GM12878 (cell line): ENCODE measurements at regions not wholly inside any gene's neighbourhood (a gene's known extent, or its start where the extent isn't known, plus 50 kb on each side); places are given as distances from the start of the nearest gene placed in this dataset.

Experiments used
- ATAC-seq: fragments of 200-7000 bp; cut with Tn5 transposase; 3 replicates; pipeline ENCODE4 v1.9.1; 2020; ENCODE audit warnings: mild to moderate bottlenecking, moderate library complexity
- BruUV-seq: library from RNA; stranded (reverse); fragments of 400-500 nt; replicated peaks from 2 replicates; lab custom pipeline; 2021; lab: Mats Ljungman, UMichigan
- CTCF ChIA-PET: fragments of 300-600 bp; sonication (Branson Sonifier 250); formaldehyde crosslinking; extraction: SDS; loops from one replicate; lab custom pipeline; 2021; ENCODE audit warnings: inconsistent platforms; lab: Yijun Ruan, JAX
- POLR2A ChIA-PET: fragments of 350-600 bp; formaldehyde crosslinking; extraction: SDS; loops from one replicate; lab custom pipeline; 2021; ENCODE audit warnings: inconsistent platforms; lab: Charles Lee
- RAD21 ChIA-PET: fragments of 300-600 bp; sonication (Branson Sonifier 250); formaldehyde crosslinking; loops from one replicate; lab custom pipeline; 2023; ENCODE audit warnings: antibody characterized with exemption; ENCODE audit not compliant: unreplicated experiment; lab: Charles Lee
- SMC1A ChIA-PET: fragments of 300-600 bp; sonication (Branson Sonifier 250); formaldehyde crosslinking; loops from one replicate; lab custom pipeline; 2023; ENCODE audit not compliant: unreplicated experiment, uncharacterized antibody; lab: Charles Lee
- DNase-seq: peaks from one replicate; pipeline ENCODE4 v3.0.0-alpha.2; 2011; ENCODE audit warnings: low read depth, low spot score
- FAIRE-seq: peaks from 3 replicates; lab custom pipeline; 2011; peaks lifted over from hg19 to GRCh38; lab: Jason Lieb, UNC
- H2AFZ ChIP-seq: 2 replicates; pipeline ENCODE4 v1.6.0; 2011; ENCODE audit warnings: low read depth, low read length, control low read depth; ENCODE audit not compliant: control insufficient read depth
- H3K27ac ChIP-seq: 2 replicates; pipeline ENCODE4 v1.5.1; 2011; ENCODE audit warnings: control low read depth; ENCODE audit not compliant: control insufficient read depth, insufficient read depth
- H3K27me3 ChIP-seq, 2 experiments: replicated peaks in 1 of 2; 2 replicates each; pipeline versions ENCODE4 v1.6.0 to v1.6.1; 2011; ENCODE audit warnings: low read length in 1 of 2; ENCODE audit not compliant: control insufficient read depth in 2 of 2, insufficient read depth in 2 of 2
- H3K36me3 ChIP-seq, 2 experiments: 2 replicates each; pipeline ENCODE4 v1.5.1; 2011; ENCODE audit warnings: low read length in 1 of 2; ENCODE audit not compliant: control insufficient read depth in 2 of 2, insufficient read depth in 2 of 2
- H3K4me1 ChIP-seq: 2 replicates; pipeline ENCODE4 v1.6.1; 2011; ENCODE audit warnings: mild to moderate bottlenecking, low read length, moderate library complexity, mixed read lengths; ENCODE audit not compliant: control insufficient read depth, insufficient read depth
- H3K4me2 ChIP-seq: 2 replicates; pipeline ENCODE4 v1.6.0; 2011; ENCODE audit warnings: control low read depth; ENCODE audit not compliant: control insufficient read depth, insufficient read depth
- H3K4me3 ChIP-seq: fragments of 200-600 bp; sonication (generic); 2 replicates; pipeline ENCODE4 v1.5.1; 2016
- H3K79me2 ChIP-seq: 2 replicates; pipeline ENCODE4 v1.6.0; 2011; ENCODE audit warnings: low read length; ENCODE audit not compliant: control insufficient read depth, insufficient read depth
- H3K9ac ChIP-seq: 2 replicates; pipeline ENCODE4 v1.8.0; 2011; ENCODE audit warnings: low read length, control low read depth, mixed read lengths; ENCODE audit not compliant: control insufficient read depth, insufficient read depth
- H3K9me3 ChIP-seq: replicated peaks from 3 replicates; pipeline ENCODE4 v1.5.1; 2011; ENCODE audit warnings: mild to moderate bottlenecking, low read length; ENCODE audit not compliant: control insufficient read depth, insufficient read depth
- H4K20me1 ChIP-seq: 2 replicates; pipeline ENCODE4 v1.6.0; 2011; ENCODE audit not compliant: control insufficient read depth, insufficient read depth
- DPF2 ChIP-seq: fragments of 450-650 bp; IDR thresholded peaks from 2 replicates; pipeline ENCODE4 v1.6.1; 2017; ENCODE audit warnings: mild to moderate bottlenecking
- ELK1 ChIP-seq: IDR thresholded peaks from 2 replicates; pipeline ENCODE4 v1.6.1; 2012; ENCODE audit warnings: low read depth, low read length, improper control_type of control experiment
- MEF2B ChIP-seq: fragments of 450-650 bp; IDR thresholded peaks from 2 replicates; pipeline ENCODE4 v1.6.1; 2018; ENCODE audit warnings: mild to moderate bottlenecking, moderate library complexity; ENCODE audit not compliant: partially characterized antibody, poor library complexity, severe bottlenecking
- MTA2 ChIP-seq: fragments of 450-650 bp; IDR thresholded peaks from 2 replicates; pipeline ENCODE4 v1.6.1; 2016; ENCODE audit warnings: low read depth, mild to moderate bottlenecking, moderate library complexity
- NBN ChIP-seq: fragments of 450-650 bp; IDR thresholded peaks from 2 replicates; pipeline ENCODE4 v1.6.1; 2016
- NR2C2 ChIP-seq: IDR thresholded peaks from 2 replicates; pipeline ENCODE4 v1.6.1; 2011; ENCODE audit warnings: borderline replicate concordance, low read depth; ENCODE audit not compliant: control insufficient read depth, insufficient read length
- POU2F2 ChIP-seq: IDR thresholded peaks from 3 replicates; pipeline ENCODE4 v1.6.1; 2011; ENCODE audit warnings: low read depth, mild to moderate bottlenecking, low read length, borderline replicate concordance
- RELA ChIP-seq: fragments of 450-650 bp; IDR thresholded peaks from 2 replicates; pipeline ENCODE4 v1.8.0; 2014; ENCODE audit warnings: borderline replicate concordance; ENCODE audit not compliant: partially characterized antibody
- SIN3A ChIP-seq: IDR thresholded peaks from 2 replicates; pipeline ENCODE4 v1.6.1; 2012; ENCODE audit warnings: low read depth, low read length, improper control_type of control experiment
- TCF12 ChIP-seq: IDR thresholded peaks from 2 replicates; pipeline ENCODE4 v1.6.1; 2011; ENCODE audit warnings: low read depth, mild to moderate bottlenecking, low read length
- YY1 ChIP-seq: IDR thresholded peaks from 2 replicates; pipeline ENCODE4 v1.6.1; 2011; ENCODE audit warnings: low read depth, mild to moderate bottlenecking, low read length
- ZNF622 ChIP-seq: fragments of 450-650 bp; IDR thresholded peaks from 2 replicates; pipeline ENCODE4 v1.6.1; 2017; ENCODE audit warnings: mild to moderate bottlenecking, inconsistent platforms
- WGBS: methylation state at CpG from one replicate; pipeline ENCODE4 v1.1.6; 2016; ENCODE audit warnings: low lambda C conversion rate; ENCODE audit not compliant: insufficient replicate concordance, insufficient coverage; ENCODE audit errors: missing lambda C conversion rate; 5-methylcytosine and 5-hydroxymethylcytosine counted together
- in situ Hi-C: fragments of 300-500 bp; cut with MboI; formaldehyde crosslinking; loops from 9 replicates; pipeline ENCODE4 v1.14.3; 2018; ENCODE audit warnings: mixed read lengths
- intact Hi-C: fragments of 100-400 bp; cut with micrococcal nuclease; formaldehyde crosslinking; loops from one replicate; pipeline ENCODE4 v1.14.2; 2022; ENCODE audit not compliant: unreplicated experiment

GRCh38 chr17:73932216-73932749, 271.2 kb upstream of the RPL38 start:
- ChIA-PET CTCF (no interaction called here), SMC1A (no interaction called here), POLR2A (no interaction called here), RAD21 (no interaction called here)
- H3K9me3 ChIP-seq: no peaks in the 10 kb centered on the region
- no peak overlapping the region for H3K4me2 ChIP-seq
- ATAC-seq (no peak), FAIRE-seq (no peak), DNase-seq (no peak)
- H4K20me1 ChIP-seq: no peaks in the 10 kb centered on the region
- intact Hi-C loops (no loop called here), in situ Hi-C loops (no loop called here)
- no TSS peak for BruUV-seq
- no peaks in the 10 kb centered on the region for H3K79me2 ChIP-seq
- no peak overlapping the region for H3K27ac ChIP-seq
- no peak overlapping the region for H3K4me3 ChIP-seq
- no peak for TF ChIP-seq NR2C2
- no peak for TF ChIP-seq SIN3A
- no peak for TF ChIP-seq DPF2
- TF ChIP-seq ELK1: no peak
- TF ChIP-seq TCF12: no peak
- TF ChIP-seq NBN: no peak
- TF ChIP-seq YY1: no peak
- no peak for TF ChIP-seq RELA
- no peak for TF ChIP-seq MTA2
- no peak for TF ChIP-seq POU2F2
- TF ChIP-seq ZNF622: no peak
- no peak for TF ChIP-seq MEF2B
- H2AFZ ChIP-seq: no peak overlapping the region
- no peaks in the 10 kb centered on the region for H3K4me1 ChIP-seq
- 41% methylated on average over 9 of the region's 9 CpGs for WGBS
- H3K27me3 ChIP-seq: no peaks in the 10 kb centered on the region
- no peak overlapping the region for H3K9ac ChIP-seq
- no peaks in the 10 kb centered on the region for H3K36me3 ChIP-seq
